ENCODE measurements at regions not wholly inside any gene's neighbourhood (a gene's known extent, or its start where the extent isn't known, plus 50 kb on each side); places are given as distances from the start of the nearest gene placed in this dataset.

- Histone ChIP-seq H2BK15ac (ENCODE audit: low read length) (no peak overlapping the region), H3K79me1 (ENCODE audit: low read depth, low read length) (no peaks in the 10 kb centered on the region), H3K9me3 (ENCODE audit: insufficient read depth in 2 of 2, low read depth in 1 of 2, low read length in 1 of 2) (no peaks in the 10 kb centered on the region), H3K4me3 (ENCODE audit: extremely low read depth in 1 of 4, insufficient read depth in 2 of 4, low read depth in 3 of 4, low read length in 4 of 4) (no peak overlapping the region), H3K36me3 (ENCODE audit: control insufficient read depth in 2 of 4, insufficient read depth in 4 of 4, low read length in 3 of 4) (no peaks in the 10 kb centered on the region), H3K23ac (ENCODE audit: insufficient read length) (no peak overlapping the region), H3K27me3 (replicated peaks in 1 of 4; ENCODE audit: control insufficient read depth in 3 of 4, extremely low read depth in 1 of 4, insufficient read depth in 3 of 4, low read length in 3 of 4) (no peaks in the 10 kb centered on the region), H2BK20ac (ENCODE audit: low read length) (no peak overlapping the region), H3K4me1 (replicated peaks in 1 of 4; ENCODE audit: control insufficient read depth in 3 of 4, insufficient read depth in 4 of 4, low read length in 3 of 4) (no peaks in the 10 kb centered on the region), H2BK12ac (ENCODE audit: low read depth, low read length) (no peak overlapping the region), H3K23me2 (ENCODE audit: low read depth, low read length) (no peaks in the 10 kb centered on the region), H3K79me2 (ENCODE audit: control insufficient read depth in 1 of 2, insufficient read depth in 2 of 2, low read length in 2 of 2) (no peaks in the 10 kb centered on the region), H3K14ac (ENCODE audit: insufficient read length) (no peak overlapping the region), H4K91ac (replicated peaks; ENCODE audit: insufficient read length, low read length) (no peak overlapping the region), H3K27ac (ENCODE audit: low read depth, low read length) (no peak overlapping the region), H4K20me1 (replicated peaks in 1 of 2; ENCODE audit: control insufficient read depth in 1 of 2, insufficient read depth in 2 of 2, low read length in 2 of 2) (no peaks in the 10 kb centered on the region), H2BK120ac (replicated peaks; ENCODE audit: low read depth, low read length) (no peak overlapping the region), H3K18ac (ENCODE audit: extremely low read depth, low read length) (no peak overlapping the region), H4K5ac (ENCODE audit: insufficient read length, low read depth, low read length) (no peak overlapping the region), H3K9ac (replicated peaks in 1 of 4; ENCODE audit: extremely low read depth in 1 of 4, low read depth in 3 of 4, low read length in 3 of 4) (no peak overlapping the region), H3K56ac (replicated peaks; ENCODE audit: insufficient read length, low read depth, low read length) (no peak overlapping the region), H2AK5ac (ENCODE audit: low read depth, low read length) (no peak overlapping the region), H3K4me2 (ENCODE audit: insufficient read depth in 1 of 2, low read depth in 2 of 2, low read length in 2 of 2) (no peak overlapping the region), H2AFZ (ENCODE audit: low read length) (no peak overlapping the region), H3K4ac (replicated peaks; ENCODE audit: insufficient read length, low read depth, low read length) (no peak overlapping the region), H2BK5ac (ENCODE audit: low read depth, low read length) (no peak overlapping the region), H4K8ac (ENCODE audit: extremely low read depth, insufficient read depth, low read length) (no peak overlapping the region)
- 85% methylated on average over 5 of the region's 5 CpGs; no CpG with 5 or more reads in 1 of the 2 experiments for WGBS, 2 experiments (ENCODE audit: extremely low coverage in 1 of 2, insufficient coverage in 1 of 2, insufficient read length in 1 of 2, insufficient replicate concordance in 2 of 2, low coverage in 1 of 2, low lambda C conversion rate in 2 of 2, missing lambda C conversion rate in 1 of 2)
- no peak for TF ChIP-seq RFX5 (IDR thresholded peaks at IDR 0.05; ENCODE audit: borderline replicate concordance, low read depth, low read length)
- TF ChIP-seq TEAD4 (IDR thresholded peaks at IDR 0.05; ENCODE audit: low read depth, low read length) = peak; percentile 73
- ChIA-PET POLR2A (ENCODE audit: partially characterized antibody) (no interaction called here), CTCF (ENCODE audit: partially characterized antibody) (interaction anchor here (3.1 kb wide), 1 partner anchor 9 kb away, joined by 12 read pairs; no protein-coding TSS in a partner anchor)
- FAIRE-seq (no peak), DNase-seq (ENCODE audit: low read depth in 1 of 2, low spot score in 2 of 2) (no peak)
Observed at GRCh38 chr16:16994831-16995230, 475.9 kb downstream of the XYLT1 start.

Measured in H1 (cell line).